ENCODE measurements at regions not wholly inside any gene's neighbourhood (a gene's known extent, or its start where the extent isn't known, plus 50 kb on each side); places are given as distances from the start of the nearest gene placed in this dataset.

GRCh38 chr7:121798453-121798840 is 74.5 kb upstream of the PTPRZ1 start:
- TF ChIP-seq CTCF (conservative IDR thresholded peaks at IDR 0.05; ENCODE audit: low read depth, low read length) (no peak), RAD21 (IDR thresholded peaks at IDR 0.05; ENCODE audit: low read length) (no peak), MAZ (IDR thresholded peaks at IDR 0.05; ENCODE audit: borderline replicate concordance, low read depth, low read length) (no peak), POLR2A (IDR thresholded peaks at IDR 0.05; ENCODE audit: low read depth, low read length) (no peak), USF2 (IDR thresholded peaks at IDR 0.05; ENCODE audit: low read depth, low read length) (no peak), MXI1 (IDR thresholded peaks at IDR 0.05; ENCODE audit: borderline replicate concordance, low read depth, low read length) (no peak)

All from IMR-90 (cell line).